ENCODE measurements at regions not wholly inside any gene's neighbourhood (a gene's known extent, or its start where the extent isn't known, plus 50 kb on each side); places are given as distances from the start of the nearest gene placed in this dataset.

DNA sequence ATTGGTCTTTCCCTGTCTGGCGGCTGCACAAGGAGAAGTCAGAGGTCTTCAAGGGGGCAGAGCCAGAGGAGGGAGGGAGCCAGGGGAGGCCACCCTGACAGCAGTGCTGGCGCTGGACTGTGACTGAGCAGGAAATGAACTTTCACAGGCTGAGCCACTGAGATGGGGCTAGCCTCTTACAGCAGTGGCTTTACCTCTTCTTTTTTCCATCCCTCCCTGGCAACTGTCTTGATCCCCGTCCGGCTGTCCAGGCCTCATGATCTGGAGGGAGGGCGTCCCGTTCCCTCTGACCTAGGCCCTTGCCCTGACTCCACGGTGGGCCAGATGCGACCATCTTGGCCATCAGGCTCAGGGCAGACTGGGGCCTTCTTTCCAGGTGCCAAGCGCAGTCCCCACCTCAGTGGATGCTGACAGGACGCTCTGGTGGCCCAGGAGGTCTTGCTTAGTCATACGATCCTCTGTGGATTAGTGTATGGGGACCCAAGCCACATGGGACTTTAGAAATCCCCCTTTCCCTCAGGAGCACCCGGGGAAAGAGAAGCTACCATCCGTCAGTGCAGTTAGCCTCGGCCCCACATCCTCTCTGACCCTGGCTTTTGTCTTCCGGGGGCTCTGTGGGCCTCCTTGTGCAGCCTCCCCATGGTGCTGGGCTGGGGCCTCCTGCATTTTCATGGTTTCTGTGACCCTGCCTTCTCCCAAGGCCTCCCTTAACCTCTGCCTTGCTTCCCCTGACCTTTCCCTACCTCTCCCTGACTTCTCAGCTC, 57.4 kb upstream of the CCDC167 start:
- no peak for DNase-seq (ENCODE audit: low read depth)

DNA sequence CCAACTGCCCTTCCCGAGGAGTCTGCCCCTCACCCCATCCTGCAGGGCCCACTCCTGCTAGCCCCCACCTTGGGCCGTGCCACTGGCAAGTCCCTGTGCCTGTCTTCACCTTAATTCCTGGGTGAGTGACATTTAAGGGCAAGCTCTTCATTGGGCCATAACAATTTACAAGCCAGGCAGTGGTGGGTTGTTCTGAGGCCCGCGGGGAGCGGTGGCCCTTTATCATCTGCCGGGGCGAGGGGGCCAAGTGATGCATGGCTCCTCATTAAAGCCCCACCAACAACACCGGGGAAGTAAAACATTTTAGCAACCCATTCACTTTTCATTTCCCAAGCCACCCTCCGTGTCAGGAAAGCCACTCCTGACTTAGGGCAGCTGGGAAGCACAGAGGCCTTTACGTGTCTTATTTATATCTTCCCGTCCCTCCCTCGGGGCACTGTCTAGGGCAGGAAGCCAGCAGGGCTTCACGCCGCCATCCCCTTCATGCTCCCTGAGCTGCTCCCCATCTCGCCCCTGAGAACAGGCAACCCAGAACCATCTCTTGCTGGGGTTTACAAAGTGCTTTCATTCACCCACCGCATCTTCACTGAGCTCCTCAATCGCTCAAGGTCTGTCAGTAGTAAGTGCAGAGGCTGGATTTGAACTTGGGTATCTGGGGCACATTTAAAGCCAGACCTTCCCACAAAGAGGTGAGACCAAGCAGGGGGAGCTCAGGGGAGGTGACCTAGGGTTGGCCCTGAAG, 55.5 kb upstream of the CCDC167 start:
- no peak for DNase-seq (ENCODE audit: low read depth)

DNA sequence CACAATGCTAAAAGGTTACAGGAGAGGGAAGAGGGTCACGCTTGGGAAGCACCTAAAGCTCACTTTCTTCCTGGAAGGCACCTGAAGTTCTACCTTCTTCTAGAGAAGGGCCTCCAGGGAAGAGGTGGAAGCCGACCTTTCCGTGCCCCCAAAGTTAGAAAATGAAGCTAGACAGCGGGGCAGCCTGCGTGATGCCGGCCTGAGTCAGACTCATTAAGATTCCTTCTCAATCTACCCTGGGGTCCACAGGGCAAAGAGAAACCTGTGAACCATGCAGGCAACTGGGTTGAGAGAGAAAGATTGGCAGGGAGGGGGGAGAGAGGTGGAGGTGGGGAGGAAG, 54.8 kb upstream of the CCDC167 start:
- no peak for DNase-seq (ENCODE audit: low read depth)

DNA sequence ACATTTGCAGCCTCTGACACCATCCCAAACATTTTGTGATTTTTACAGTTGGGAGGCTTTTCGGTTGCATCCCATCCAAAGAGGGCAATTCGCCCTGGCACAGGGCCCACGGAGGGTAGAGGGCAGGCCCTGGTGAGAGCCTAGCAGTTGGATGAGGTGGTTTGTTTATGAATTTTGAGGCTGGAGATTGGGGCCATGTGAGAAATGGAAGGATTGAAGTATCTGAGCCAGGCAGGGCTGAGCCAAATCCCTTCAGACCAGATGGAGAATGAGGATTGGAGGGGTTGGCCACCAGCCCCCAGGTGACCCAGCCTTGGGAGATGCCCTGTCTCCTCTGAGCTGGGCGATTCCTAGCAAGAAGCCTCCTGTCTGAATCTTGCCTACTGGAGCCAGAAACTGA, 52.6 kb upstream of the CCDC167 start:
- no peak for DNase-seq (ENCODE audit: low read depth)

DNA sequence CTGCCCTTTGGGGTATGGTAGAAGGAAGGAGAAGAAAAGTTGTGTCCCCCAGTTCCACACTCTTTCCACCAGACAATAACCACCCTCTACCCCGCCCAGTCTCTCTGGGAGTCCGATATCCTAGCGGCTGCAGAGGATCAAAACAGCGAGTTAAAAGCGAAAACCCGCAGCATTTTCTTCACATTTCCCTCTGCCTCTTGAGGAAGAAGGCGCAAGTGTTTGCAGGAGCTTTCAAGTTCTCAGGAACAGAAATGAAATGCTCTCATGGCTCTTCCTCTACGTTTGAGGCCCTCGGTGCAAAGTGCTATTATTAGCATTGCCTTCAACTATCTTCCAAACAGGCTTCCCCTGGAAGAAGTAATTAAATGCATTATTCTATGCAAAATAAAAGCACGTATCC, 52.2 kb upstream of the CCDC167 start:
- no peak for DNase-seq (ENCODE audit: low read depth)

DNA sequence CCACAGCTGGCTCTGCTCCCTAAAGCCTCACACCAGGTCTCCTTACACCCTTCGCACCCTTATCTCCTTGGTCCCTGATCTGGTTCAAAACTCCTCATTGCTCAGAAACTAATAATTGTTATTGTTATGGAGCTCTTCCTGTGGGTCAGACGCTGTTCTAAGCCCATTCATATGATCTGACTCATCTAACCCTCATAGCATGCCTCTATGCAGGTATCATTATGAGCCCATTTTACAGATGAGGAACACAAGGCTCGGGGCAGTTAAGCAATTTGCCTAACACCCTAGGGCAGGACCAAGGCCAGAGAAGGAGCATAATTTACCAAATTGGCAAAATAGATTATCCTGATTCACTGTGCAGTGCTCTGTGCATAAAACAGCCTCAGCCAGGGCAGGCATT, 51.8 kb upstream of the CCDC167 start:
- no peak for DNase-seq (ENCODE audit: low read depth)

DNA sequence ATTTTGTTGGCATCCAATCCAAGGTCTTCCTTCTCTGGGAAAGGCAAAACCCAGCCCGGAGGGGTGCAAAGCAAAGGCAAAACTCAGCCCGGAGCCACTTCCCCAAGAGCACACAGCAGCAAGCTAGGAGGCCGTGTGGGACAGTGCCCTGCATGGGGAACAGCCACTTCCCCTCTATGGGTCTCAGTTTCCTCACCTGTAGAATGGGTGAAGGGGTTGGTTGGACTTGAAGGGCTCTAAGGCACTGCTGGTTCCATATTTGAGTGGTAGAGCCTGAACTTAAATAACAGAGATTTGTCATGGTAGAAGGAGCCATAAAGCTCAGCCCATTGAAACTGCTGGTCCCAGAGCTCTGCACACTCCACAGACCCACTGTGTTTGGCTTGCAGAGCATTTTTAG, 51.3 kb upstream of the CCDC167 start:
- no peak for DNase-seq (ENCODE audit: low read depth)

DNA sequence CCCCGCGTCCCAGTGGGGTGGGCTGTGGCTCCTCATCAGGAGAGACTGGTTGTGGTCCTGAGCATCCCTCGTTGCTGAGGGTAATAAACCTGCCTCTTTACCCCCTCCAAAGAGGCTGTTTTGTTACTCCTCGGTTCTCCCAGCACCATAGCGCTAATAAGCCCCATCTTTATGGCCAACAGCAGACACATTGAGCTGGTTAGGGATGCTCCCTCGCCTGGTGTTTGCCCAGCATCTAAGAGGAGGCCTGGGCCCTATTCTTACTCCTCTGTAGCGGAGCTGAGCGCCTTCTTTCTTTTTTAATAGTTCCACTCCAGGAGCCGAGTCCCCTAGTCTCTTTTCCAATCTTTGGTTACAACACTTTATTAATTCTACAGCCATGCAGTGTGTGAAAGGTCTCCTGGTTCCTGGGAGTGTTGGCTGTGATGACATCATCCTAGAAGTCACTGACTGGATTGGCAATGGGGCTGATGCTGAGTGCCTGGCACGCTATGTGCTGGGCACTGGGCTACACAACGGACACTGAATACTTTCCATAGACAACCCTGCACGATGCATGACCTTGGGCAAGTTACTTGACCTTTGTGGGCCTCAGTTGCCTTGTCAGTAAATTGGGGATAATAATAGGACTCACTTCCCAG, 50.6 kb upstream of the CCDC167 start:
- no peak for DNase-seq (ENCODE audit: low read depth)

DNA sequence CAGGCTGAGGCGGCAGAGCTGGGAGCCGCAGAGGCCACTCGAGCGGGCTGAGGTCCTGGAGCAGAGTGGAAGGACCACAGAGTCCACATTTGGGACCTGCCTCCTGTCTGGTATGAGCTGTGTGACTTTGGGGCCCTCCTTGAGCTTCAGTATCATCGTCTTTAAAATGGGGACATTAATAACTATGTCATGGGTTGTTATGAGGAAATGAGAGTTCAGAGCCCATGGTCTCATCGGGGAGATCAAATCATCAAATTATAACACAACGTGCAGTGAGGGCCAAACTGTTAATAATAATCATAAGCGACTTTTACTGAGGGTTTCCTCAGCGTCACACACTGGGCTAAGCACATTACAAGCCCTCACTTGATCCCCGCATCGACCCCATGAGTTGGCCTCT, 49.9 kb upstream of the CCDC167 start:
- DNase-seq (ENCODE audit: low read depth): no peak
